ENCODE measurements at regions not wholly inside any gene's neighbourhood (a gene's known extent, or its start where the extent isn't known, plus 50 kb on each side); places are given as distances from the start of the nearest gene placed in this dataset.

- Histone ChIP-seq H3K4me3 (no peak overlapping the region), H3K4me1 (peaks cover 0 to 3% of the 10 kb centered on the region in 2 donors), H3K27me3 (no peaks in the 10 kb centered on the region), H3K27ac (no peak overlapping the region), H3K9me3 (no peaks in the 10 kb centered on the region), H3K36me3 (no peaks in the 10 kb centered on the region)
- DNase-seq = no peak
- TF ChIP-seq POLR2A (IDR thresholded peaks at IDR 0.05) (no peak), CTCF (IDR thresholded peaks at IDR 0.05) (no peak)
- intact Hi-C loops (cut with DNase I; ENCODE audit: low total_unique reads) = loop anchor here (10.0 kb wide), 1 partner anchor 64 kb away; no protein-coding TSS in a partner anchor
Measured at GRCh38 chr16:85548375-85548774, 64.7 kb upstream of the GSE1 start.

DNA sequence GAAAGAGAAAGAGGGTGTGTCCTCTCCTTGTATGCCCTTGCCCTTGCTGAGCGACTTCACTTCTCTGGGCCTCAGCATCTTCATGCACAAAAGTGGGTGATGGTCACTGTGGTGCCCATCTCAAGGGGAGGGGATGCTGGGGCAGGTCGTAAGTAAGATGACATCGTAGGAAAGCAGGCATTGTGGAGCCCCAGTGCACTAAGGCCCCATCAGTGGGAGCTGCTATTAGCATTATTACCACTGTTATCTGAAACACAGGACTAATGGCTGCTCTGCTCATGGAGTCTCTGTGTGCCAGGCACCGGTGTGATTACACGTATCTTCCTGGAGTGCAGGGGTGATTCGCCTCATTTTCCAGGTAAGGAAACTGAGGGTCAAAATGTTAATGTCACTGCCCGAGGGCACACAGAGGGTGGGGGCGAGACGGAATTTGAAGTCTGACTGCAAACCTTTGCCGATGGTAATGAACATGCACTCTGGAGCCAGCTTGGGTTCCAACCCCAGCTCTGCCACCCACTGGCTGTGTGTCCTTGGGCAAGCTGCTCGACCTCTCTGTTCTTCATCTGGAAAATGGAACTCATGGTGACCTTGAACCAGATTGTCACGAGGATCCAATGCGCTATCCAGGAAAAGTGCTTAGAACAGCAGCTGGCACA is 63.2 kb upstream of the GSE1 start:
- intact Hi-C loops (cut with DNase I; ENCODE audit: low total_unique reads) = loop anchor here (10.0 kb wide), 1 partner anchor 65 kb away; no protein-coding TSS in a partner anchor

DNA sequence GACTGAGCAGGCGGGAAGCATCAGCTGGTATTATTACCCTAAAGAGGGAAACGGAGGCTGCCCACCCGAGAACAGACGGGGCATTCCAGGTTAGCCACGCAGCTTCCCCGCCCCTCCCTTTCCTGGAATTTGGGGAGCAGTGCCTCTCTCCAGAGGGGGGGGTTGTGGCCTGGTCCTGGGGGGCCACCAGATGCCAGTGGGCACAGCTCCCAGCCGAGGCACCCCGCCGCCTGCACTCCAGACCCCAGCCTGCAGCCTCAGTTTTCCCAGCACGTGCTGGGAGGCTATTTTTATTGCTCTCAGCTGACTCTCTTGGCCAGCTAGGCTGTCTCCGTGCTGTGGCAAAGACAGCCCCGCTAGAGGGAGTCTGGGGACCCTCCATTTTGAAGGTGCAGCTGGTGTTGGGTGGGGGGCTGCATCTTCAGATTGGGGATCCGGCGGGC is 62.7 kb upstream of the GSE1 start:
- H3K9me3 ChIP-seq = no peaks in the 10 kb centered on the region
- H3K4me3 ChIP-seq = no peak overlapping the region
- no peak overlapping the region for H3K27ac ChIP-seq
- H3K4me1 ChIP-seq = peaks cover 0 to 8% of the 10 kb centered on the region in 2 donors
- intact Hi-C loops (cut with DNase I; ENCODE audit: low total_unique reads) = no loop called here
- no peak for DNase-seq
- no peaks in the 10 kb centered on the region for H3K36me3 ChIP-seq
- no peaks in the 10 kb centered on the region for H3K27me3 ChIP-seq
- peak in 2 of 4 experiments; percentile 7 to 17 for TF ChIP-seq CTCF (IDR thresholded peaks at IDR 0.05)
- no peak for TF ChIP-seq POLR2A (IDR thresholded peaks at IDR 0.05)

More for the DNA sequence above, 63.2 kb upstream of the GSE1 start:
- Histone ChIP-seq H3K27me3 (no peaks in the 10 kb centered on the region), H3K9me3 (no peaks in the 10 kb centered on the region), H3K4me1 (peaks cover 0 to 8% of the 10 kb centered on the region in 2 donors), H3K27ac (no peak overlapping the region), H3K36me3 (no peaks in the 10 kb centered on the region), H3K4me3 (no peak overlapping the region)
- no peak for DNase-seq
- TF ChIP-seq CTCF (IDR thresholded peaks at IDR 0.05) (no peak), POLR2A (IDR thresholded peaks at IDR 0.05) (no peak)

GRCh38 chr16:85550953-85551924 is 61.9 kb upstream of the GSE1 start:
- H3K27me3 ChIP-seq = no peaks in the 10 kb centered on the region
- peaks cover 0 to 8% of the 10 kb centered on the region in 2 donors for H3K4me1 ChIP-seq
- no peak for TF ChIP-seq CTCF (IDR thresholded peaks at IDR 0.05)
- no peak for TF ChIP-seq POLR2A (IDR thresholded peaks at IDR 0.05)
- no peak overlapping the region for H3K27ac ChIP-seq
- DNase-seq = no peak
- H3K36me3 ChIP-seq = no peaks in the 10 kb centered on the region
- H3K9me3 ChIP-seq = no peaks in the 10 kb centered on the region
- no peak overlapping the region for H3K4me3 ChIP-seq
- intact Hi-C loops (cut with DNase I; ENCODE audit: low total_unique reads) = no loop called here

Data from uterus (tissue), 3 donors.